HepG2 (cell line): ENCODE measurements at regions not wholly inside any gene's neighbourhood (a gene's known extent, or its start where the extent isn't known, plus 50 kb on each side); places are given as distances from the start of the nearest gene placed in this dataset.

ENCODE experiments used
- ATAC-seq: fragments of 200-7000 bp; cut with Tn5 transposase; 3 replicates; pipeline ENCODE4 v1.9.1; 2020; ENCODE audit warnings: mild to moderate bottlenecking, moderate library complexity
- BruUV-seq: library from RNA; stranded (reverse); fragments of 400-500 nt; replicated peaks from 2 replicates; lab custom pipeline; 2021; lab: Mats Ljungman, UMichigan
- CTCF ChIA-PET: fragments of 300-600 bp; formaldehyde crosslinking; extraction: SDS; loops from one replicate; lab custom pipeline; 2021; ENCODE audit warnings: low total read pairs, inconsistent platforms, low intra/inter-chr PET ratio; lab: Yijun Ruan, JAX
- POLR2A ChIA-PET: fragments of 350-600 bp; sonication (Branson Sonifier 250); formaldehyde crosslinking; loops from one replicate; lab custom pipeline; 2020; ENCODE audit warnings: antibody characterized with exemption, inconsistent platforms; lab: Yijun Ruan, JAX
- DNase-seq: peaks from one replicate; pipeline ENCODE4 v3.0.0-alpha.2; 2015; ENCODE audit warnings: low spot score
- FAIRE-seq: peaks from 3 replicates; lab custom pipeline; 2011; peaks lifted over from hg19 to GRCh38; lab: Jason Lieb, UNC
- H2AFZ ChIP-seq: one replicate; pipeline ENCODE4 v1.6.1; 2011; ENCODE audit warnings: low read length, inconsistent platforms
- H3K27ac ChIP-seq: fragments of 300-600 bp; 3 replicates; pipeline ENCODE4 v1.8.0; 2011; ENCODE audit warnings: mixed run types, mild to moderate bottlenecking, mixed read lengths, low read length, inconsistent platforms; ENCODE audit not compliant: insufficient read depth; ENCODE audit errors: extremely low read length
- H3K27me3 ChIP-seq, 2 experiments: fragments of 200-600 bp in 1 of 2; 2 replicates in 1 of 2; 3 replicates in 1 of 2; pipeline versions ENCODE4 v1.6.0 to v1.8.0; 2011; ENCODE audit warnings: low read length in 2 of 2, mild to moderate bottlenecking in 2 of 2, moderate library complexity in 2 of 2, inconsistent platforms in 1 of 2; ENCODE audit not compliant: insufficient read depth in 2 of 2, control insufficient read depth in 1 of 2
- H3K36me3 ChIP-seq, 2 experiments: fragments of 200-600 bp in 1 of 2; replicated peaks in 1 of 2; 2 replicates in 1 of 2; 3 replicates in 1 of 2; pipeline versions ENCODE4 v1.5.1 to v1.8.0; 2011; ENCODE audit warnings: low read length in 2 of 2, inconsistent platforms in 1 of 2; ENCODE audit not compliant: insufficient read depth in 2 of 2, control insufficient read depth in 1 of 2
- H3K4me1 ChIP-seq: 2 replicates; pipeline ENCODE4 v1.5.1; 2012; ENCODE audit warnings: low read length, inconsistent platforms; ENCODE audit not compliant: insufficient read depth
- H3K4me2 ChIP-seq: 2 replicates; pipeline ENCODE4 v1.6.0; 2011; ENCODE audit warnings: low read depth, low read length, inconsistent platforms
- H3K4me3 ChIP-seq, 3 experiments: fragments of 200-600 bp in 1 of 3; sonication (generic), shearing (Covaris generic) in 1 of 3; replicated peaks in 1 of 3; 2 replicates each; pipeline ENCODE4 v1.5.1; 2011 to 2016; ENCODE audit warnings: low read length in 3 of 3, inconsistent platforms in 2 of 3, low read depth in 2 of 3, mild to moderate bottlenecking in 2 of 3, control low read depth in 1 of 3, mixed read lengths in 1 of 3; ENCODE audit not compliant: insufficient read depth in 1 of 3
- H3K79me2 ChIP-seq: one replicate; pipeline ENCODE4 v1.6.1; 2011; ENCODE audit warnings: low read length, inconsistent platforms; ENCODE audit not compliant: insufficient read depth
- H3K9ac ChIP-seq: 2 replicates; pipeline ENCODE4 v1.6.0; 2011; ENCODE audit warnings: mild to moderate bottlenecking, low read depth, low read length, inconsistent platforms; ENCODE audit not compliant: insufficient read depth
- H3K9me3 ChIP-seq: 2 replicates; pipeline ENCODE4 v1.5.1; 2012; ENCODE audit warnings: mild to moderate bottlenecking, low read length
- H4K20me1 ChIP-seq: 2 replicates; pipeline ENCODE4 v1.6.0; 2011; ENCODE audit warnings: inconsistent platforms, mild to moderate bottlenecking, low read length, moderate library complexity; ENCODE audit not compliant: insufficient read depth
- FOSL1 ChIP-seq: sonication (generic); formaldehyde crosslinking; IDR thresholded peaks from 2 replicates; pipeline ENCODE4 v1.9.0; 2021; ENCODE audit warnings: missing genetic modification reagents, borderline replicate concordance
- FOXA1 ChIP-seq, 2 experiments: fragments of 450-650 bp in 1 of 2; sonication (generic) in 1 of 2; formaldehyde crosslinking in 1 of 2; IDR thresholded peaks; 2 replicates each; pipeline versions ENCODE4 v1.4.0 to v1.6.1; 2016 to 2020; ENCODE audit warnings: missing genetic modification reagents in 1 of 2
- HNRNPL ChIP-seq: fragments of 200-400 bp; formaldehyde crosslinking; IDR thresholded peaks from 2 replicates; pipeline ENCODE4 v1.6.1; 2017; ENCODE audit warnings: mild to moderate bottlenecking, low read depth, low read length
- MED1 ChIP-seq: sonication (generic); formaldehyde crosslinking; IDR thresholded peaks from 2 replicates; pipeline ENCODE4 v1.4.0; 2020; ENCODE audit warnings: missing genetic modification reagents
- MXI1 ChIP-seq: IDR thresholded peaks from 3 replicates; pipeline ENCODE4 v1.6.1; 2012; ENCODE audit warnings: low read depth, low read length, inconsistent platforms, borderline replicate concordance
- NCOA2 ChIP-seq: sonication (generic); formaldehyde crosslinking; IDR thresholded peaks from 2 replicates; pipeline ENCODE4 v1.8.0; 2022; ENCODE audit warnings: inconsistent platforms
- NONO ChIP-seq, 2 experiments: fragments of 450-650 bp in 1 of 2; sonication (generic) in 1 of 2; formaldehyde crosslinking in 1 of 2; IDR thresholded peaks in 1 of 2; conservative IDR thresholded peaks in 1 of 2; 2 replicates each; pipeline versions ENCODE4 v1.6.1 to v1.8.0; 2017 to 2022; ENCODE audit warnings: mild to moderate bottlenecking in 1 of 2, missing genetic modification reagents in 1 of 2, moderate library complexity in 1 of 2
- PRDM10 ChIP-seq: sonication (generic); formaldehyde crosslinking; IDR thresholded peaks from 2 replicates; pipeline ENCODE4 v1.4.0; 2020; ENCODE audit warnings: low read depth, missing genetic modification reagents
- STAT5B ChIP-seq: sonication (generic); formaldehyde crosslinking; IDR thresholded peaks from 2 replicates; pipeline ENCODE4 v1.4.0; 2020; ENCODE audit warnings: missing genetic modification reagents
- ZBTB10 ChIP-seq: sonication (generic); formaldehyde crosslinking; IDR thresholded peaks from 2 replicates; pipeline ENCODE4 v1.4.0; 2020; ENCODE audit warnings: missing genetic modification reagents, borderline replicate concordance
- ZMYM4 ChIP-seq: sonication (generic); formaldehyde crosslinking; IDR thresholded peaks from 2 replicates; pipeline ENCODE4 v1.8.1; 2023; ENCODE audit warnings: mild to moderate bottlenecking, missing genetic modification reagents
- ZNF232 ChIP-seq: sonication (generic); formaldehyde crosslinking; IDR thresholded peaks from 2 replicates; pipeline ENCODE4 v1.4.0; 2020; ENCODE audit warnings: missing genetic modification reagents, borderline replicate concordance
- ZNF44 ChIP-seq: sonication (generic); formaldehyde crosslinking; IDR thresholded peaks from 2 replicates; pipeline ENCODE4 v1.5.1; 2020; ENCODE audit warnings: mild to moderate bottlenecking, missing genetic modification reagents
- ZNF629 ChIP-seq: sonication (generic); formaldehyde crosslinking; conservative IDR thresholded peaks from 2 replicates; pipeline ENCODE4 v1.5.0; 2020; ENCODE audit warnings: missing genetic modification reagents
- WGBS: methylation state at CpG from one replicate; pipeline ENCODE4 v1.1.6; 2017; ENCODE audit warnings: low lambda C conversion rate; 5-methylcytosine and 5-hydroxymethylcytosine counted together
- in situ Hi-C: cut with HindIII; loops from 2 replicates; pipeline ENCODE4 v1.10.0; 2017; ENCODE audit warnings: low pct_unique_long_range_greater_than_20kb; ENCODE audit not compliant: extremely low pct_ligation_motif_present
- intact Hi-C: fragments of 100-400 bp; cut with micrococcal nuclease; formaldehyde crosslinking; loops from one replicate; pipeline ENCODE4 v1.10.0; 2022; ENCODE audit not compliant: unreplicated experiment
- TF ChIP-seq, protein P1 (sequence below): sonication (generic); formaldehyde crosslinking; IDR thresholded peaks from 2 replicates; pipeline ENCODE4 v1.4.0; 2020; ENCODE audit warnings: mild to moderate bottlenecking, low read depth, missing genetic modification reagents

DNA sequence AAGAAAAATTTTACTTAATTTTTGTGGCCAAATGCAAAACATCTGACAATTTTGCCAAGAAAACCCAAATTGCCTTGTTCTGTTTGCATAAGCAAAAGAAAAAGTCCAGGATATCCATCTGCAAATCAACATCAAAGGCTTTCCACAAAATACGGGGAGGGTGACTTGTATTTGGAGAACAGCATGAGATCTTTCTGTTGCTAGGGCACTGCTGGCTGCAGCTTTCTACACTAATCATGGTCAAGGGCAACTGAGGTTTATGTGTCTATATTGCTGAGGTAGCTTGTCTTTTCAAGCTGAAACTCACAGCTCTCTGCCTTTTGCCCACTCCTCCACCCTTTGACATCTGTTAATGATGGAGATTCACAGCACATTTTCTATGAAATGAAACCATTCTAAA is 389.1 kb downstream of the NKX6-1 start:
- 0% methylated on average over 1 of the region's 1 CpG for WGBS
- Histone ChIP-seq H3K9ac (no peak overlapping the region), H3K4me1 (no peaks in the 10 kb centered on the region), H3K4me3 (no peak overlapping the region), H3K4me2 (no peak overlapping the region), H3K27me3 (0 out of 5 replicates have a peak, but pooled peaks cover 0 to 1% of the 10 kb centered on the region in 2 experiments), H4K20me1 (no peaks in the 10 kb centered on the region), H3K79me2 (no peaks in the 10 kb centered on the region), H3K27ac (no peak overlapping the region), H3K9me3 (peaks cover 13% of the 10 kb centered on the region), H3K36me3 (no peaks in the 10 kb centered on the region), H2AFZ (no peak overlapping the region)
- intact Hi-C loops (no loop called here), in situ Hi-C loops (no loop called here)
- ChIA-PET POLR2A (no interaction called here), CTCF (no interaction called here)
- TF ChIP-seq HNRNPL: no peak
- TF ChIP-seq FOSL1 (CRISPR knock-in tag): no peak
- no peak for TF ChIP-seq NCOA2 (CRISPR knock-in tag)
- TF ChIP-seq ZNF44: no peak
- TF ChIP-seq FOXA1 (IDR thresholded peaks at IDR 0.05): no peak
- no peak for TF ChIP-seq FOXA1 (CRISPR knock-in tag; IDR thresholded peaks at IDR 0.05)
- no peak for TF ChIP-seq ZBTB10
- TF ChIP-seq PRDM10 (CRISPR knock-in tag): no peak
- no peak for TF ChIP-seq ZNF232 (CRISPR knock-in tag)
- TF ChIP-seq MXI1: no peak
- TF ChIP-seq ZMYM4 (CRISPR knock-in tag): no peak
- no peak for TF ChIP-seq NONO (IDR thresholded peaks at IDR 0.05)
- no peak for TF ChIP-seq NONO (CRISPR knock-in tag; conservative IDR thresholded peaks at IDR 0.05)
- TF ChIP-seq STAT5B (CRISPR knock-in tag): no peak
- TF ChIP-seq ZNF629 (CRISPR knock-in tag): no peak
- TF ChIP-seq, protein P1, sequence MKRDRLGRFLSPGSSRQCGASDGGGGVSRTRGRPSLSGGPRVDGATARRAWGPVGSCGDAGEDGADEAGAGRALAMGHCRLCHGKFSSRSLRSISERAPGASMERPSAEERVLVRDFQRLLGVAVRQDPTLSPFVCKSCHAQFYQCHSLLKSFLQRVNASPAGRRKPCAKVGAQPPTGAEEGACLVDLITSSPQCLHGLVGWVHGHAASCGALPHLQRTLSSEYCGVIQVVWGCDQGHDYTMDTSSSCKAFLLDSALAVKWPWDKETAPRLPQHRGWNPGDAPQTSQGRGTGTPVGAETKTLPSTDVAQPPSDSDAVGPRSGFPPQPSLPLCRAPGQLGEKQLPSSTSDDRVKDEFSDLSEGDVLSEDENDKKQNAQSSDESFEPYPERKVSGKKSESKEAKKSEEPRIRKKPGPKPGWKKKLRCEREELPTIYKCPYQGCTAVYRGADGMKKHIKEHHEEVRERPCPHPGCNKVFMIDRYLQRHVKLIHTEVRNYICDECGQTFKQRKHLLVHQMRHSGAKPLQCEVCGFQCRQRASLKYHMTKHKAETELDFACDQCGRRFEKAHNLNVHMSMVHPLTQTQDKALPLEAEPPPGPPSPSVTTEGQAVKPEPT (CRISPR knock-in tag): no peak
- TF ChIP-seq MED1 (CRISPR knock-in tag): no peak
- DNase-seq: no peak
- no peak for FAIRE-seq
- no TSS peak for BruUV-seq
- no peak for ATAC-seq
